CD4-positive, CD25-positive, alpha-beta regulatory T cell (primary cell): ENCODE measurements at regions not wholly inside any gene's neighbourhood (a gene's known extent, or its start where the extent isn't known, plus 50 kb on each side); places are given as distances from the start of the nearest gene placed in this dataset.
"Not testable (repeated sequence)": the region's sequence is repeated elsewhere in the genome, so short reads cannot be mapped to it uniquely, and the experiment has no call there.

Source experiments
- ATAC-seq, 2 donors: fragments of 150-1000 bp; cut with Tn5 transposase; one replicate each; pipeline ENCODE4 v1.10.0; 2021; ENCODE audit warnings: low read depth in 2 of 2, moderate number of reproducible peaks in 2 of 2, moderate library complexity in 1 of 2
- DNase-seq, 3 donors: peaks; one replicate each; pipeline versions ENCODE4 v3.0.0 to v3.0.0-alpha.2; 2012 to 2022; ENCODE audit warnings: mixed read lengths in 1 of 3
- H3K27ac ChIP-seq: one replicate; pipeline ENCODE4 v1.7.0; 2013; ENCODE audit warnings: mild to moderate bottlenecking, low read length; ENCODE audit not compliant: insufficient read depth, poor library complexity, severe bottlenecking
- H3K27me3 ChIP-seq: one replicate; pipeline ENCODE4 v1.7.0; 2013; ENCODE audit warnings: low read length; ENCODE audit not compliant: control insufficient read depth, insufficient read depth
- H3K36me3 ChIP-seq: one replicate; pipeline ENCODE4 v1.7.0; 2013; ENCODE audit warnings: mild to moderate bottlenecking, low read length, moderate library complexity; ENCODE audit not compliant: control insufficient read depth, insufficient read depth
- H3K4me1 ChIP-seq: 2 replicates; pipeline ENCODE4 v1.7.0; 2013; ENCODE audit warnings: mild to moderate bottlenecking, low read length; ENCODE audit not compliant: insufficient read depth, control insufficient read depth, poor library complexity, severe bottlenecking
- H3K4me3 ChIP-seq: one replicate; pipeline ENCODE4 v1.7.0; 2013; ENCODE audit warnings: low read depth, mild to moderate bottlenecking, low read length, moderate library complexity
- H3K9me3 ChIP-seq, 2 experiments: 1 replicate in 1 of 2; 2 replicates in 1 of 2; pipeline ENCODE4 v1.7.0; 2013; ENCODE audit warnings: low read length in 2 of 2, mild to moderate bottlenecking in 1 of 2, moderate library complexity in 1 of 2; ENCODE audit not compliant: control insufficient read depth in 2 of 2
- H3K27ac Mint-ChIP-seq, 3 donors: one replicate each; pipeline ENCODE4 v1.8.0; 2020 to 2022; ENCODE audit warnings: mild to moderate bottlenecking in 3 of 3, mixed read lengths in 3 of 3, moderate library complexity in 2 of 3
- H3K27me3 Mint-ChIP-seq: one replicate; pipeline ENCODE4 v1.8.0; 2022; ENCODE audit warnings: mild to moderate bottlenecking, mixed read lengths
- H3K36me3 Mint-ChIP-seq: one replicate; pipeline ENCODE4 v1.8.0; 2020; ENCODE audit warnings: mixed read lengths
- H3K4me1 Mint-ChIP-seq, 4 donors: one replicate each; pipeline ENCODE4 v1.8.0; 2020 to 2022; ENCODE audit warnings: mixed read lengths in 4 of 4, mild to moderate bottlenecking in 1 of 4
- H3K4me3 Mint-ChIP-seq, 4 donors: one replicate each; pipeline ENCODE4 v1.8.0; 2020 to 2022; ENCODE audit warnings: mild to moderate bottlenecking in 4 of 4, mixed read lengths in 4 of 4, moderate library complexity in 3 of 4
- H3K9me3 Mint-ChIP-seq, 7 donors: one replicate each; pipeline ENCODE4 v1.8.0; 2020 to 2022; ENCODE audit warnings: mixed read lengths in 7 of 7, mild to moderate bottlenecking in 3 of 7, moderate library complexity in 2 of 7

- DNase-seq (no peak), ATAC-seq (no peak)
- H3K9me3 ChIP-seq: no peaks in the 10 kb centered on the region
- Mint-ChIP-seq H3K4me1 (no peaks in the 10 kb centered on the region), H3K27me3 (no peaks in the 10 kb centered on the region), H3K9me3 (peaks cover 0 to 4% (median 0%) of the 10 kb centered on the region in 7 donors), H3K36me3 (no peaks in the 10 kb centered on the region), H3K4me3 (peak overlapping the region in 1 of 4 donors; percentile 84), H3K27ac (no peak overlapping the region)
- H3K4me1 ChIP-seq: no peaks in the 10 kb centered on the region
- no peak overlapping the region for H3K4me3 ChIP-seq
- H3K36me3 ChIP-seq: no peaks in the 10 kb centered on the region
- H3K27ac ChIP-seq: no peak overlapping the region
- H3K27me3 ChIP-seq: no peaks in the 10 kb centered on the region
Observed at GRCh38 chr2:22958308-22958707, 426.7 kb upstream of the KLHL29 start.

- Mint-ChIP-seq H3K4me1 (no peaks in the 10 kb centered on the region), H3K9me3 (peaks cover 0 to 6% (median 2%) of the 10 kb centered on the region in 7 donors), H3K36me3 (no peaks in the 10 kb centered on the region), H3K4me3 (no peak overlapping the region), H3K27ac (no peak overlapping the region), H3K27me3 (no peaks in the 10 kb centered on the region)
- H3K27ac ChIP-seq: no peak overlapping the region
- ATAC-seq (no peak), DNase-seq (no peak)
- H3K27me3 ChIP-seq: no peaks in the 10 kb centered on the region
- H3K36me3 ChIP-seq: no peaks in the 10 kb centered on the region
- no peaks in the 10 kb centered on the region for H3K9me3 ChIP-seq
- H3K4me1 ChIP-seq: no peaks in the 10 kb centered on the region
- H3K4me3 ChIP-seq: no peak overlapping the region
Observed at GRCh38 chr2:22967756-22968155, 417.2 kb upstream of the KLHL29 start.

GRCh38 chr2:22970284-22970975, 414.5 kb upstream of the KLHL29 start:
- ATAC-seq (no peak), DNase-seq (no peak)
- Histone ChIP-seq H3K9me3 (no peaks in the 10 kb centered on the region), H3K4me3 (no peak overlapping the region), H3K4me1 (no peaks in the 10 kb centered on the region), H3K36me3 (no peaks in the 10 kb centered on the region), H3K27ac (no peak overlapping the region), H3K27me3 (no peaks in the 10 kb centered on the region)
- Mint-ChIP-seq H3K36me3 (no peaks in the 10 kb centered on the region), H3K27ac (no peak overlapping the region), H3K27me3 (no peaks in the 10 kb centered on the region), H3K4me3 (no peak overlapping the region), H3K4me1 (no peaks in the 10 kb centered on the region), H3K9me3 (peaks cover 0 to 6% (median 2%) of the 10 kb centered on the region in 7 donors)

GRCh38 chr2:22970991-22971390, 414.0 kb upstream of the KLHL29 start:
- no peak for ATAC-seq
- H3K4me3 Mint-ChIP-seq: no peak overlapping the region
- H3K9me3 Mint-ChIP-seq: peaks cover 0 to 6% (median 2%) of the 10 kb centered on the region in 7 donors
- no peaks in the 10 kb centered on the region for H3K4me1 ChIP-seq
- DNase-seq: no peak
- H3K36me3 Mint-ChIP-seq: no peaks in the 10 kb centered on the region
- H3K27me3 ChIP-seq: no peaks in the 10 kb centered on the region
- no peak overlapping the region for H3K27ac Mint-ChIP-seq
- no peaks in the 10 kb centered on the region for H3K4me1 Mint-ChIP-seq
- H3K4me3 ChIP-seq: no peak overlapping the region
- H3K27ac ChIP-seq: no peak overlapping the region
- no peaks in the 10 kb centered on the region for H3K9me3 ChIP-seq
- no peaks in the 10 kb centered on the region for H3K36me3 ChIP-seq
- H3K27me3 Mint-ChIP-seq: no peaks in the 10 kb centered on the region

GRCh38 chr2:22981785-22982184, 403.2 kb upstream of the KLHL29 start:
- Histone ChIP-seq H3K4me1 (no peaks in the 10 kb centered on the region), H3K27ac (no peak overlapping the region), H3K4me3 (no peak overlapping the region), H3K27me3 (no peaks in the 10 kb centered on the region), H3K36me3 (no peaks in the 10 kb centered on the region), H3K9me3 (no peaks in the 10 kb centered on the region)
- ATAC-seq (no peak), DNase-seq (no peak)
- Mint-ChIP-seq H3K9me3 (peaks cover 0 to 8% (median 2%) of the 10 kb centered on the region in 7 donors), H3K4me1 (no peaks in the 10 kb centered on the region), H3K36me3 (no peaks in the 10 kb centered on the region), H3K27ac (no peak overlapping the region), H3K27me3 (no peaks in the 10 kb centered on the region), H3K4me3 (no peak overlapping the region)

GRCh38 chr2:22984152-22984551, 400.8 kb upstream of the KLHL29 start:
- H3K27ac ChIP-seq, H3K4me1 ChIP-seq, H3K4me1 Mint-ChIP-seq, H3K27me3 ChIP-seq, ATAC-seq, H3K27ac Mint-ChIP-seq, H3K9me3 Mint-ChIP-seq, H3K4me3 Mint-ChIP-seq, H3K9me3 ChIP-seq, H3K36me3 ChIP-seq, DNase-seq, H3K36me3 Mint-ChIP-seq, H3K4me3 ChIP-seq, H3K27me3 Mint-ChIP-seq: not testable (repeated sequence)

- H3K4me3 ChIP-seq: no peak overlapping the region
- no peaks in the 10 kb centered on the region for H3K9me3 ChIP-seq
- H3K4me1 ChIP-seq: no peaks in the 10 kb centered on the region
- no peaks in the 10 kb centered on the region for H3K27me3 ChIP-seq
- no peak for ATAC-seq
- H3K36me3 ChIP-seq: no peaks in the 10 kb centered on the region
- H3K4me3 Mint-ChIP-seq: no peak overlapping the region
- no peaks in the 10 kb centered on the region for H3K36me3 Mint-ChIP-seq
- no peaks in the 10 kb centered on the region for H3K9me3 Mint-ChIP-seq
- DNase-seq: no peak
- no peak overlapping the region for H3K27ac Mint-ChIP-seq
- H3K27me3 Mint-ChIP-seq: no peaks in the 10 kb centered on the region
- H3K4me1 Mint-ChIP-seq: no peaks in the 10 kb centered on the region
- no peak overlapping the region for H3K27ac ChIP-seq
Observed at GRCh38 chr2:22990246-22990645, 394.7 kb upstream of the KLHL29 start.

GRCh38 chr2:22991844-22992243, 393.1 kb upstream of the KLHL29 start:
- Histone ChIP-seq H3K9me3 (no peaks in the 10 kb centered on the region), H3K36me3 (no peaks in the 10 kb centered on the region), H3K4me3 (no peak overlapping the region), H3K27ac (no peak overlapping the region), H3K4me1 (no peaks in the 10 kb centered on the region), H3K27me3 (no peaks in the 10 kb centered on the region)
- Mint-ChIP-seq H3K4me3 (no peak overlapping the region), H3K9me3 (no peaks in the 10 kb centered on the region), H3K36me3 (no peaks in the 10 kb centered on the region), H3K4me1 (no peaks in the 10 kb centered on the region), H3K27ac (no peak overlapping the region), H3K27me3 (peaks cover 5% of the 10 kb centered on the region)
- ATAC-seq (no peak), DNase-seq (no peak)
